ENCODE measurements at regions not wholly inside any gene's neighbourhood (a gene's known extent, or its start where the extent isn't known, plus 50 kb on each side); places are given as distances from the start of the nearest gene placed in this dataset.

DNA sequence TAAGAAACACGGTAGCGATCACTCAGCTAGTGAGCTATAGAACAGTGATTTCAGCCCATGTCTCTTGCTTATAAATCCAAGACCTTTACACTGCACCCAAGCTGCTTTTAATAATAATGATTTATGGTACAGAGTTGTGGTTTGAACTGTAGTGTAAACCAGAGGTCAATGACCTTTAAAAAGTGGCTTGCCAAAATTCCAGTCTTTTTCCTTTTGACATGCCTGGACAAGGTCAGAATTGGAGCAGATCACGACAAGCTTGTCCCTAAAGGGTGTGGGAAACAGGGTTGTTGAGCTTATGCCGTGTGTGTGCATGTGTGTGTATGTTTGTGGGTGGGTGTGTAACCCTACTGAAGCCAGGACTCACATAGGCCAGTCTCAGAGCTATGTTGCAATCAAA lies 225.3 kb upstream of the CLINT1 start:
- no peak for DNase-seq

DNA sequence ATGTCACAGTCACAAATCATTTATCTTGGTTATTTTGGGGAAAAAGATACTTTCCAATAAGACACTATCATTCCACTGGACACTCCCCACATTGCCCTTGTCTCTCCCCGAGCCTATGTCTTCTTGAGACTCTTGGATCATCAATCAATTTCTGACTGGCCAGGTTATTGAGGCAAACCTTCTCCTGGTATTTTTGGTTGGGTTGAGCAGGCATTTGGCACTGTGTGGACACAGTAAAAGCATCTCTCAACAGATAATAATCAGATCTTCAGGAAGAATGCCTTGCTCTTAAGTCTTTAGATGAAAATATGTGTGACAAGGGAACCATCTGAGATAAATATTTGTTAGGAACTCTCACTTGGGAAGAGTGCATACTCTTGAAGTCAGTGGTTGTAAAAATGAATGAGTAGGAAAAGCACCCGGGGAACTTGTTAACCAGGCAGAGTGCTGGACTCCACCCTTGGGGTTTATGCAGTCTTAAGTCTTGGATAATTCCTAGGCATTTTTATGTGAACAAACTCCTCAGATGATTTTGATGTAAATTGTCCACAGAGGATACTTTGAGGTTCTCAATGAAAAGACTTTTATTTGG lies 223.8 kb upstream of the CLINT1 start:
- no peak for DNase-seq

DNA sequence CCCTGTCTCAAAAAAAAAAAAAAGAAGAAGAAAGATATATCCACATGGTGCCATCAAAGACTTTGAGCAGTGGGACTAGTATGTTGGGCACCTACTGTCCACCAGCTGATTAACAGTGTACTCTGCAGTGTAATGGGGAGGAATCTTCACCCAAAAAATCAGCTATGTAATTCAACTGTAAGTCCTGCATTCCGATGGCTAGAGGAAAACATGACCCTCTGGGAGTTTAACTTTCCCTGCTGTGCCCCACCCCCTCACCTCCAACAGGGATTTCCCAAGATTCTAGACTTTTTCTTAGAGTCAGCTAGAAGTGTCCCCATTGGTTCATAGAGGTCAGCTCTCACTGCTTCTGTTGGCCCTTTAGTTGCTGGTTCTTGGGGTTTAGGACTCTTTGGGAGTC lies 221.2 kb upstream of the CLINT1 start:
- DNase-seq, result no peak

DNA sequence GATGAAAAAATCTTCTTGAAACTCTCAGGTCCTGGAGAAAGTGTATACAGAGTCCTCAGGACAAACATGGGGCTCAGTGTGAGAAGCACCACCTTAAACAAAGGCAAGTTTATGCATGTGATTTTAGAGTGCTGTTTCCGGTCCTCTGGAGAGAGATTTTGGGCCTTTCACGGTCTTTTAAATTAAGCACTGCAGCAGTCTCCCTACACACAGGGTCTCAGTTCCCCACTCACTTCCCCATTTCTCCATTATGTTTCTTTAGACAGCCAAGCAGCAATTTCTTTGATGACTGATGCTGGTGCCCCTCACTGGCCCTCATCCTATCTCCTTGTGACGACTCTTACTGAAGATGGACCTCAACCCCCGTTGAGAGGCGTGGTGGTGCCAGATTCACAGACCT lies 220.2 kb upstream of the CLINT1 start:
- no peak for DNase-seq

DNA sequence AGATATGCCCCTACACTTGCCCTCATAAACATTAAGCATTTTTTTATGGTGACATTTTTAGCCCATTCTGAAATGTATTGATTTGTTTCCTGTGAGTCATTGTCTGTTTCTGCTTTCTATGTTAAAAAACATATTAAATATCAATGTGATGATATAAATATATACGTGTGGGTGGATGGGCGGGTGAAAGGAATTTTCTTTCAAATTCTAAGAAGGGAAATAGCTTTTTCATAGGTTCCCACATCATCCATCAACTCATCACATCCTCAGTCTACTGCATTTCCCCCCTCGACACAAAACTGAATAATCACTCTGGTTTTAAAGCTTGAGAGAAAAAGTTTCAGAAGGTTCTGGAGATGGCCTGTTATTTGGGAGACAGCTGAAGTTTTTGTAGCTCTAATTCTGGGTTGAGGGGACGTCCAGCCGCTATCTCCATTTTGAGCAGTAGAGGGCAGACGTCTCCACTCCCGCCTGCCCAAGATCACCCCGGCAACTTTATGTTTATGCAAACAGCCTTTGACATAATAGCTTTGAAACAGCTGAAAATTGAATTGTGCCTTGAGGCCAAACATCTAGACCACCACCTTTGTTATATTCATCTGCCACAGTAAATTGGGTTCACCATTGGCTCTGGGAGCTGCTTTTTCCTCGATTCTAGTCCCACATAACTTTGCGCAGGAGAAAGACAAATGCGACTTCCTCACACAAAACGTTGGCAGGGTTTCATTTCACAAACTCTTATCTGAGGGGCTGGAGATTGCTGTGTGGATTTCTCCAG lies 216.2 kb upstream of the CLINT1 start:
- peak; percentile 89 for DNase-seq

DNA sequence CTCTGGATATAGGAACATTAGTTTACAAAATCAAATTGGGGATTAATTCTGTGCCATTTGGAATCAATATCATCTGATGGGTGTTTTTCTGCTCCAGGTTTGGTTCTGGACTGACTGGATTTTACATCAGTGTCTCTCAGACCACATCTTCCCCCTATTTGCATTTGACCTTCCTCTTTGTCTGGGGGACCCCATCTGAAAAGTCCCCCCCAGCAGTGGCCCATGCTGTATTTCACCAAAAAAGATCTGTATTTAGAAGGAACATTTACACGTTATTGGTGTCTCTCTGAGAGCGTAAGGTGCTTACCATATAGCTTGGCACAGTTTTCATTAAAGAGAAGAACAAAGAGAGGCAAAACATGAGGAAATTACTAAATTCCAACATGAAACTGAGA lies 215.6 kb upstream of the CLINT1 start:
- DNase-seq, result no peak

DNA sequence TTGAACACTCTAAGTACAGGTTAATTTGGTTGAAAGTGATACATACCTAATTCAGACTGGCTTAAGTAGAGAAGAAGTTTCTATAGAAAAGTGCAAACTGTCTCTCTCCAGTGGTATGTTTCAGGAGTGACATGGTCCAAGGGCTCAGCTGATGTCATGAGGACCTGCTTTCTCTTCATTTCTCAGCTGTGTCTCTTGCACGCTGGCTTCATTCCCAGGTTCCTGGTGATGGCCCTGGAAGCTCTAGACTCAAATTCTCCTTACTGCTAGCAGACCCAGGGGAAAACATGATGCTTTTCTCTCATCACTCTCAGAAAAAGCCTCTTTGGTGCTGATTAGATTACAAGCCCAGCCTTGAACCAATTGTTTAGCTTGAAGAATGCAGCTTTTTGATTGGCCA lies 211.9 kb upstream of the CLINT1 start:
- DNase-seq, result no peak

DNA sequence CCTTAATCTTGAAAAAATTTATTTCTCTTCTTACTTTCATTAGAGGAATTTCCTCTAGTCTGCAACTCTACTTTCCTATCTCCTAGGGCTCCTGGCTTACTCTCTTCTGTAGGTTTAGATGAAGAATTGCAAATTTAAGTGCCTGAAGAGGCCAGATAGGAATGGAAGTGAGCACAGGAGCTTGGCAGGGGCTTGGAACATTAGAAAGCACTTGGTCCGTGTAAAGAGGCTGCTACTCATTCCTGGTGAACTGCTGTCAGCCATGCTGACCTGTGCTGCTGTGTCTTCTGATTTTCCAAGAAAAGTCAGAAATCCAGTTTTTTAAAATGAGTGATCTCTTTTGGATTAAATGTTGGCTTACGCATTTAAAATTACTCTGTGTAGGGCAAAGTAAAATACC lies 210.9 kb upstream of the CLINT1 start:
- DNase-seq, result no peak

DNA sequence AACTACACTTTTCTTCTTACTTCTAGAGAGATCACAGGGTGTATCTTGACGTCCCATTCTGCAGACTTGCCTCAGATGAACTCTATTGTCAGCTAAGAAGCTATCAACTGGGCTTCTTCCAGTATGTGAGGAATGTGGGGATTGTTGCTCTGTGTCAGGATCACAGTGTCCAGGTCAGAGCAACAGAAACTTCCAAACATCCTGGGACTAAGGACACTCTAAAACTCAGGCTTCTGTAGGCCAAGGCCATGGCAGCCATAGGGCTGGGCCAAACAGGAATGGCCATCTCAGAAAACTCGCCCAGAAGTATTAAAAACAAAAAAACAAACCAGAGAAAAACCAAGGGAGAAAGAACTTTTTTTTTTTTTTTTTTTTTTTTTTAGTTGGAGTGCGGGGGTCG lies 210.0 kb upstream of the CLINT1 start:
- no peak for DNase-seq

DNA sequence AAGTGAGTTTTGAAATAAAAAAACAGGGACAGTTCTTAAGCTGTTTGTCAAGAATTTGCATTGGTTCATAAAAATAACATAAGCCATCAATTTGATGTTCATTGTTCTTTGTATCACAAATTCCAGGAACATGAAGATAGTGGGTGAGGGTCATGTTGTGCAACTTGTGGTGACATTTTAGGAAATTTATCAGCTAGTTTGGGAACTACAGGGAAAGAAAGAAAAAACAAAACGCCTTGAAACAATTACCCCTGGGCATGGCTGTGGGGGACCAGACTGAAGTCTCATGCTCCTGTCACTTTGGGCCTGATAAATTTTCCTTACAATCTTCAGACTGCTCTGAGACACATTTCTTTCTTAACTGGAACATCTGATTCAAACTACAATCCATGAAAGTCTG lies 207.1 kb upstream of the CLINT1 start:
- DNase-seq, result no peak

DNA sequence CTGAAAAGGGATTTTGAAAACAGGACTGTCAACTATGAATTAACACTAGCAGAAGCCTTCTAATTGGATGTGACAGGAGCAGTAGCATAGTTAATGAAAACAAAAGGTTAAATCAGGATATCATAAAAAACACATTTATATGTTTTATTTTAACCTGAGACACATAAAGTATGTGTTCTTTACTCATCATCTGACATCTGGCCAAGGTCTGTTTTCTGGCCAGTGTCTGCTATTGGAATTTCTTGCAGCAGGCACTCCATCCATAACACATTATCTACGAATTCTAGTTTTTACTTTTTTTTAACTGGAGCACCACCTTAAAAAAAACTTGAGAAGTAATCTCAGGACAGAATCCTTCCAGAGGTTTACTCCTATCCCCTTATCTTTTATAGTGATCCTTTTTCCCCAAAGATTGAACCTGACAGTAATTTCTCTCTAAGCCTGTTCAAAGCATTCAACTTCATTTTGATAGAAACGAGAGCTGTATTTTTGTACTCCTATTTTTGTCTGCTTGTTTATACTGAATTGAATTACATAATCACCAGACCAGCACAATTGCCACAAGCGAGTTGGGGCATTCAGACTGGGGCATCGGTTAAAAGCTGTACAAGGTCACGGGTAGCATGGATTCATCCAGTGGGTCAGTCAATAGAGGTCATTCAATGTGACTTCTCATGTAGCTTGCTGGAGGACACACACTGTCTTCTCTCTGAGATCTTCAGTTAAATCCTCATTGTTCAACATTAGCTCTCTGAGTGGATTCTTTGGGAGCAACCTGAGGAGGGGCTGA lies 205.6 kb upstream of the CLINT1 start:
- DNase-seq, result no peak

DNA sequence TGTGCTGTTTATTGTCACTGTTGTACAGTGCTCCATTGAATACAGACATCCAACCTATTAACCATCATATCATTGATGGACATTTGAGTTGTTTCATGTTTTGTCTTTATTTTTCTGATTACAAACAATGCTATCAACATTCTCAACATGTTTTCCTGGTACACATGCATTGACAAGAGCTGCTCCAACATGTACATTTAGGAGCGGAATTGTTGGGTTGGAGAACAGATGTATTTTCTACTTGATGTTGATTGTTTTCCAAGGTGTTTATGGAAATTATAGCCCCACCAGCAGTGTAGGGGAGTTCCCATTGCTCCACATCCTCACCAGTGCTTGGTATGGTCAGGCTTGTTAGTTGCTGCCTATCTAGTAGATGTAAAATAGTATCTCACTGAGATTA lies 204.1 kb upstream of the CLINT1 start:
- DNase-seq, result no peak

DNA sequence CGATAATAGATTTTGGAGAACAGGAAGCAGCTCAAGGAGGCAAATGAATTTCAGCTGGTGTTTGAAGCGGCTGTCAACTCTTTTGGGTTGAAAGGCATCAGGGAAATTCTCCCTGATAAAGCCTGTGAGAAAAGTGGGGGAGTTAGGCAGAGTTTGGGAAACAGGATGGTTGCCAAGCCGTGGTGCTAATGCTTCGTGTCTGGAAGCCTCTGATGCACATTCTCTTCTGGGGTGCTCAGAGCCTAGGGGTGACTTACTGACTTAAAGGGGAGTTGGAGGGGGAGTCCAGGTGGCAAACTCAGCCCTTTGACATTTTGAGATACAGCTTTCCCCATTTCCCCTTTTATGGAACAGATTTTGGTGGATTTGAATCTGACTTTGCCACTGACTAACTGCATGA lies 202.5 kb upstream of the CLINT1 start:
- no peak for DNase-seq

DNA sequence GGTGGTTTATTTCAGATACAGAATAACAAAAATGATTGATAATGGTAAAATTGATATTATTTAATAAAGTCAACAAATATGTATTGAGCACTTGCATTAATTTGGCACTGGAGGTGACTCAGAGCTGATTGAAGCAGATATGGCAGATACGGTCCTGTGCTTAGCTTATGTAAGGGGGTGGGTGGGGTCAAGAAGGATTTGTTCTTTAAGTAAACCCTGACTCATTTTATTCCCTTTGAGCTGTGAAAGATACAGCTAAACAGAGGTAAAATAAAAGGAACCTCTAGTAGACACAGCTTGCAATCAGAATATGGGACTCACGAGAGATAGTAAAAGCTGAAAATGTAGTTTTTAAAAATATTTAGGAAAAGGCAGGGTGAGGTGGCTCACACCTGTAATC lies 201.3 kb upstream of the CLINT1 start:
- DNase-seq, result no peak

DNA sequence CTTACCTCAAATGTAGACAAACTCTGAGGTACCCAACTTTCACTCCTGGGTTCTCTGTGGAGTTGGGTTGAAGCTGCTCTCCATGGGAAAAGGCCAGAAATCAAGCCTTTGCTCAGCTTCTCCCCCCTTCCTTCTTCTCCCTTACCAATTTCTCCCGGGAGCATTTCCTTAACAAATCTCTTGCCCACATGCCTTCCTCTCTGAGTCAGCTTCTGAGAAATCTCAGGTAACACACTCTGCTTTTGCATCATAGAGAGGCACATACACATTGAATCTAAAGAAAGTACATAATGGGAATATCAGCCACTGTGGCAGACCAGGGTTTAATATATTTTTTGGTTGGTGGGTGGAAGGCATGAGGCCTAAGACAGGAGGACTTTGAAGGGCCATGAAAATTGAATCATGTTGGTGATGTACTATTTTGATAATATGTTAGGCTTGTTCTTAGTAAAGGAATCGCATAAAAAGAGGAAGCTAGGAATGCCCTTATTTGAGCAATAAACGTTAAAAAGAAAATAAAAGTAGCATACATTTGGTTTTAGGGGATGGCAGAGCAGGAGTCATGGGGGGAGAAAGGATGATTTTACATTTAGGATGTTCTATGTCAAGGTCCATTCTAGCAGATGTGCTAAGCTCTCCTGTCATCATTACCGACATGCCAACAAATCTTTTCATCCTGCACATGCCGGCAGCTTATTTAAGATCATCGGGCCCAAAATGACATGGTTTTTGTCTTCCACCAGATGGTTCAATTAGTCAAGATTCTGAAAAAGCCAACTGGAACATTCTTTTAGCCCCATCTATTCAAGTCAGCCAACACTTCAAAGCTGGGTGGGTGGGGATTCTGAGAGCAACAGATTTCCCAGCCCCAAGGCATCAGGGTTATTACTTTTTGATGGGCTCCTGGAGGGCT lies 199.5 kb upstream of the CLINT1 start:
- DNase-seq, result no peak

DNA sequence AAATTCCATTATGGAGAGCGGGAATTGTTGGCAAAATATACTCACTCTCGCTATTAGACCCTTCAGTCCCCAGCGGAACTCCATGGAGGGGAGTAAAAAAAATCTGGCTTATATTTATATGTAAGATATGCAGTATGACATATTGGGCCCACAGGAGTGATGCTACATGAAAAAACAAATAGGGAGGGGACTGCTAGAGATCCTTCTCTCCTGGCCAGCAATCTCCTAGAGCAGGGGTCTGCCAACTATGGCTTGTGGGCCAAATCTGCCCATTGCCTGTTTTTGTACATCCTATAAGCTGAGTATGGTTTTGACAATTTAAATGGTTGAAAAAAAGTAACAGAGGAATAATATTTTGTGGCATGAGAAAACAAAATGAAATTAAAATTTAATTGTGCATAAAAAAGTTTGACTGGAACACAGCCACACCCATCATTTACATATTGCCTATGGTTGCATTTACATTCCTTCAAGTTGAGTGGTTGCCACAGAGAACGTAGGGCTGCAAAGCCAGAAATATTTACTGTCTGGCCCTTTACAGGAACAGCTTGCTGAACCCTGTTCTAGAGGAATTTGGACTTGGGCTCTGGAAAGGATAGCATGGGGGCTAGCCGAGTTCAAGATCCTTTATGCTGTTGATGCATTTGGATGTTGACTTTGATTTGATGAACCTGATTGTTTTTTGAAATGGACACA lies 197.3 kb upstream of the CLINT1 start:
- no peak for DNase-seq

DNA sequence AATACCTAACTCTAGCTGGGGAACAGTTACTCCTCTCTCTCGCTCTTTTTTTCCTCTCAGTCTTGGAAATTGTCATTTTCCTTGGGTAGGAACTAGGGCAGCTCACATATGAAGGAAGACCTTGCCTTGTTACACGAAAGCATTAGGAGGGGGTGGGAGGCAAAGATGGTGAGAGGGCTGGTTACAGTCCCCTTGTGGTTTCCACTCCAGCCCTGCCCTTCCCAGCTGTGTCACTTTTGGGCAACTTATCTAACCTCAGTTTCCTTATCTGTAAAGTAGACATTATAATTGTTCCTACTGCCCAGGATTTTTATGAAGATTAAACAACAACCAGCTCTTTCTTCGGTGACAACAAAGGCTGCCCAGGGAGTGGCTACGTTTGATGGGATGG lies 196.2 kb upstream of the CLINT1 start:
- DNase-seq, result no peak

DNA sequence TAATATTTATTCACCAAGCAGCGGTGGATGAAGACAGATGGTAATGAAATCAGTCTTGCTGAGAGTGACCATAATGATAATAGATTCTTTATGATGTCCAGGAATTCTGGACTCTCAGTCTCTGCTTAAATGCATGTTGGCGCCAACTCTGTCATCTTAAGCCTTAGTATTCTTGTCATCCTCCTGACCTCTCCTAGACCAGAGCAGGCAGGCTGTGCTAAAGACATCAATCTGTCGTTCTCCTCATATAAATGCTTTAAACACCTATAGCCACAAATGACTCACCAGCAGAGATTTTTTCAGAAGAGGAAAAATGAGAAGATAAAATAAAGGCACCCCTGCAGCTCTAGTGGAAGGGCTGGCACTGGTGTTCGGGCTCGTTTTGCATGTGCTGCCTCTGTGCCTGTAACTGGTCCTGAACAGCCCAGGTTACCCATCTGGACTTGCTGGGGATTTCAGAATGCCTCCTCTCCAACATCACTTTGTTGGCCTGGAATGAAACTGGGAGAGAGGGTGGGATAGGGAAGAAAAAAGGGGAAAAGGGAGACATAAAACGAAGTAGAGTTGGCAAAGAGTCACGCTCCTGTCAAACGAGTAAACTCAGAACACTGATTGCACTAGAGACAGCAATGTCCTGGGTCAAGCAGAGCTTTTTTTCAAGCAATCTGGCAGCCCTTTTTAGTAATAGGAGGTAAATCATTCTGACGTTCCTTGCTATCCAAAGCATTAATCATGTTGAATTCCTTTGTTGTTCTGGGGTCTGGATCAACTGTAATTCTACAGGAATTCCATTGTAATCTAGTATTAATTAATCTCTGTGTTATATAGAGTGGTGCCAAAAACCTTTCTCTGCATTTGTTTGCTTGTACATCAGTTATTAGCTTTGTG lies 195.5 kb upstream of the CLINT1 start:
- DNase-seq, result no peak

DNA sequence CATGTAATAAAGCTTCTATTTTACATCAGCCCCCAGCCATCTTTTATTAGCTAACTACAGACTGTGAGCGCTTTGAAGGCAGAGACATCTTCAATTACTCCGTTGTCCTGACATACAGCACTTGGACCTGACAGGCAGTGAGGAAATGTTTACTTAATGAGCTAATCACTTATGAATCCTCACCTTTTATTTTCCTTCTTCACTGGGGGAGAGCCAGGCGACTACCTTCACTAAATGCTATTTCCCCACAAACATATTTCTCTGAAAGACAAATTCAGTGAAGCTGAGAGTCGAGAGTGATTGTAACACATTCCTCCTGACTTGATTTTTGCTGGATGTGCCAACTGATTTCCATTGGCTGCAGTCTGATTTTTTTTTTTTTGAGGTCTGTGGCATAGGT lies 192.1 kb upstream of the CLINT1 start:
- DNase-seq, result peak; percentile 73

DNA sequence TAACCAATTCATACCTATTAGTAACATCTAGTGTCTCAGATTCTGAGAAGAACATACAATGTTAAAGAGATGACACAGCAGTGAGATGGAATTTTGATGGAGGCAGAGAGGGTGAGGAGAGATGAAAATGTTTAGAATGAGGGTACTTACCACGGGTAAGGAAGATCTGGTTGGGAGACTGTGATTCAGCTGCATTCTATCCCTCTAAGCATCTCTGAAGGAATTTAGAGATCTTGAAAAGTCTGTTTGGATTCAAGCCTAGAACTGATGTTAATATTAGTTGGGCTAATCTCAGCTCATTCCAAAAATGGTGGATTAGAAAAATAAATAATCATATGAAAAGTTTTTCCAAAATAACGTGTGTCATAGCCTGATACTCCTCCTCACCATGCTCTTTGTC lies 191.5 kb upstream of the CLINT1 start:
- no peak for DNase-seq

DNA sequence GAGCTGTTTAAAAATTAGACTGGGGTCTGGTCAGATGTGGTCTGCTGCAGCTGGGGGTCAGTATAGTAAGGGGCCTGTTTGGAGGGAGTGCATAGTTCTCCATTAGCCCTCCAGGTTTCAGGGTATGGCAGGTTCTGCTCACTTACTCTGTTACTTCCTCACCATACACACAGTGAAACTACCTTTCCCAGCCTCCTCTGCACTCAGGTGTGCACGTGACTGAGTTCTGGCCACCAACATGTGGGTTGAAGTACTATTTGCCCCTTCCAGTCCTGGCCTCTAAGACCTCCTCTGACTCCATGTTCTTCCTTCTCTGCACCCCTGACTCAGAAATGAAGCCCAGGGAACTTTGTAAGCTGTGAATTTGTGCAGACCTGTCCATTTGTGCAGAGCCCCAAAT lies 190.5 kb upstream of the CLINT1 start:
- no peak for DNase-seq

DNA sequence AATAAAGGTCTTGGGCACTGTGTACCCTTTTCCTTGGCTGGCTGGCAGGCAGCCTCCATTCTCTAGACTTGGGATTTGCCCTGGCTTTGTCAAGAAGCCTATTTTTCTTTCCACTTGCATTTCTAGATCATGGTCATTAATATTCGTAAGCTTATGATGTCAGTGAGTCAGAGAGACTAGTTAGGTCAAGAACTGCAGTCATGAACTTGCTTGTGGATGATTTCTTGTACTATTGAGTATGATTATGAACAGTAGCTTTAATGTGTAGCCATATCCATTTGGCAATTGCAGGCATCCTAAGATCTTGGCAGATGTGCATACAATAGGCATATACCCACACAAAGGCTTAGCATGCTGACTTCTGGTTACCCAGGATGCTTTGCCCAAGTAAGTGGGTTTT lies 186.8 kb upstream of the CLINT1 start:
- DNase-seq, result no peak

All from DMS53 (cell line).